ENCODE measurements at regions not wholly inside any gene's neighbourhood (a gene's known extent, or its start where the extent isn't known, plus 50 kb on each side); places are given as distances from the start of the nearest gene placed in this dataset.

GRCh38 chr11:86156397-86156955, 87.6 kb upstream of the PICALM start:
- TF ChIP-seq GATA2 (IDR thresholded peaks at IDR 0.05; ENCODE audit: low read depth, low read length) (no peak), GATA3 (IDR thresholded peaks at IDR 0.05; ENCODE audit: low read depth, low read length) (no peak)
